Pons (tissue), 1 donor: ENCODE measurements at regions not wholly inside any gene's neighbourhood (a gene's known extent, or its start where the extent isn't known, plus 50 kb on each side); places are given as distances from the start of the nearest gene placed in this dataset.
"Not testable (repeated sequence)": the region's sequence is repeated elsewhere in the genome, so short reads cannot be mapped to it uniquely, and the experiment has no call there.

Source experiments
- DNase-seq: peaks from one replicate; pipeline ENCODE4 v3.0.0-alpha.2; 2016; ENCODE audit warnings: low spot score

GRCh38 chr6:114649298-114649697 is 306.5 kb upstream of the HS3ST5 start:
- no peak for DNase-seq

GRCh38 chr6:114648847-114649246 is 306.0 kb upstream of the HS3ST5 start:
- DNase-seq, result no peak

- no peak for DNase-seq
These were observed 295.5 kb upstream of the HS3ST5 start for GRCh38 chr6:114638341-114638740.

- DNase-seq, result no peak
These were observed 291.2 kb upstream of the HS3ST5 start for GRCh38 chr6:114634016-114634415.

GRCh38 chr6:114626226-114626625 is 283.4 kb upstream of the HS3ST5 start:
- DNase-seq, result not testable (repeated sequence)

- no peak for DNase-seq
These were observed 276.9 kb upstream of the HS3ST5 start for GRCh38 chr6:114619621-114620200.

- no peak for DNase-seq
These were observed 268.9 kb upstream of the HS3ST5 start for GRCh38 chr6:114611696-114612095.

- no peak for DNase-seq
These were observed 265.3 kb upstream of the HS3ST5 start for GRCh38 chr6:114608091-114608490.

GRCh38 chr6:114605656-114606055 is 262.8 kb upstream of the HS3ST5 start:
- DNase-seq, result no peak

GRCh38 chr6:114600381-114600780 is 257.6 kb upstream of the HS3ST5 start:
- no peak for DNase-seq

GRCh38 chr6:114595591-114595990 is 252.8 kb upstream of the HS3ST5 start:
- DNase-seq, result no peak

- DNase-seq, result no peak
These were observed 252.4 kb upstream of the HS3ST5 start for GRCh38 chr6:114595186-114595585.

- DNase-seq, result no peak
These were observed 249.7 kb upstream of the HS3ST5 start for GRCh38 chr6:114592506-114592905.

- no peak for DNase-seq
These were observed 245.9 kb upstream of the HS3ST5 start for GRCh38 chr6:114588726-114589125.

- DNase-seq, result no peak
These were observed 243.5 kb upstream of the HS3ST5 start for GRCh38 chr6:114586298-114586697.

GRCh38 chr6:114581293-114581692 is 238.5 kb upstream of the HS3ST5 start:
- no peak for DNase-seq

- no peak for DNase-seq
These were observed 238.1 kb upstream of the HS3ST5 start for GRCh38 chr6:114580882-114581281.

- no peak for DNase-seq
These were observed 236.7 kb upstream of the HS3ST5 start for GRCh38 chr6:114579486-114579885.

- DNase-seq, result no peak
These were observed 234.3 kb upstream of the HS3ST5 start for GRCh38 chr6:114577109-114577508.

GRCh38 chr6:114576330-114576729 is 233.5 kb upstream of the HS3ST5 start:
- DNase-seq, result no peak

- no peak for DNase-seq
These were observed 226.8 kb upstream of the HS3ST5 start for GRCh38 chr6:114569669-114570068.

- no peak for DNase-seq
These were observed 221.6 kb upstream of the HS3ST5 start for GRCh38 chr6:114564302-114564933.

GRCh38 chr6:114559419-114559818 is 216.6 kb upstream of the HS3ST5 start:
- no peak for DNase-seq

GRCh38 chr6:114558153-114558552 is 215.3 kb upstream of the HS3ST5 start:
- DNase-seq, result no peak
